ENCODE measurements at regions not wholly inside any gene's neighbourhood (a gene's known extent, or its start where the extent isn't known, plus 50 kb on each side); places are given as distances from the start of the nearest gene placed in this dataset.
"Not testable (repeated sequence)": the region's sequence is repeated elsewhere in the genome, so short reads cannot be mapped to it uniquely, and the experiment has no call there.

DNA sequence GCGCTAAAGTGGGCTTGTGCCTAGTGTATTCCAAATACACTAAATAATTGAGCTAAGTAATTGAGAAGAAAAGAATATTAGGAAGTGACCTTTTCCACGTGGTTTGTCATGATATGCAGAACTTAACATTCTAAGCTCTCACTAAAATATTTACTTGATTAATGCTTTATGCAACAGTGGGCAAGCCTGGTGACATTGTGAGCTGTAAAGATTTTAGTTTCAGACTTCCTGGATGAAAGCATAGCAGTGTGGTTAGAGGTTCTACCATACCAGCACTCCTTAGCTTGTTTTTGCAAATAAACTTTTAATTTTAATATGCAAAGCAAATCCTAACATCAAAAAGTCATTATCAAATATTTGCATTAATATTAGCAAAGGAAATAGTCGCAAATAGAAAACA, 1065.1 kb upstream of the SPRY2 start:
- no peak for DNase-seq (ENCODE audit: low read depth, low spot score)

DNA sequence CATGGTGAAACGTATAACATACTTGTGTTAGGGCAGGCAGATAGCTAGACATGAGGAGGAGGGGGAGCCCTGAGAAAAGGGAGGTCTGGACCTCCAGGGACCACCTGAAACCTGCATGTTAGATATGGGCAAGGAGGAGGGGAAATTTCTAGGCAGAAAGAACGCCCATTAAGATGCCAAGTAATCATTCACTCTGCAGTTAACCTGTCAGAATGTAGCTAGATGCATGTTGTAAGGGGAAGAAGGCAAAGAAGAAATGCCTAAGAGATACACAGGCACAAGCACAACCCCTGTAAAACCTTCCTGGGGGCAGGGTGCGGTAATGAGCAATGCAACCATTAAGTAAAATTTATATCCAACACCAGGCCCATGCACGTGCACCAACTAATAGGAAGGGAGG, 1055.3 kb upstream of the SPRY2 start:
- no peak for DNase-seq (ENCODE audit: low read depth, low spot score)

DNA sequence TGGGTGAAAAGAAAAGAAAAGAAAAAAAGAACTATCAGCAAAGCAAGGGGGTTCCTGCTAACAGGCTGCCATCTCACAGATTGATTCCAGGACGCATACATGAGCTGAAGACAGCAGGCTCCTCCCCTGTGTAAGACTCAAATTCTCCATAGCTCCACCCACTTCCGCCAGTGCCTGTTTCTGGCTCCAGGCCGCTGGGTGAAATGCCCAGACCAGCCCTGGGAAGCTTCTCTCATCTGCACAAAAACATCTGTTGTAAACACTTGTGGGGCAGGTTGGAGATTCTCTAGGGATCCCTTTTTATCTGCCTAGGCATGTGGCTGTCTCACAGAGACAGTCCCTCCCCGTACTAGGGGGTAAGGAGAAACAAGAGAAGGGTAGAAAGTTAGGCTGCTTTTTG, 1054.4 kb upstream of the SPRY2 start:
- no peak for DNase-seq (ENCODE audit: low read depth, low spot score)

DNA sequence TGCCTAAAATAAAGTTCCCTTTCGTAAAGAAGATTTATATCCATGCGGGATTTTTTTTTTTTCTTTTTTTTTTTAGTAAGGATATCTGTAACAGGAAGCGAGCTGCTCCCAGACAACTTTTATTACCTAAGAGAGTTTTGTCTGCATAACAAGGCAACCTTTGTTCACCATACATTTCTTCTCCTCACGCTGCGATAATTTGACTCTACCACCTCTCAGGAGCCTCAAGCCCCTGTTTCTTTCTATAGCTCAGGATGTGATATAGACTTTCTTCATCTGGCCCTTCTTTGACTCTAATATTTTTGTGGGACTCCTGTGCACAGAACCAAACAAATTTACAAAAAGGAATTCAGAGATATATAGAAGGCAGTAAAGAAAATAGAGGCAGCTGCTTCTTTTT, 1053.7 kb upstream of the SPRY2 start:
- DNase-seq (ENCODE audit: low read depth, low spot score), result no peak

DNA sequence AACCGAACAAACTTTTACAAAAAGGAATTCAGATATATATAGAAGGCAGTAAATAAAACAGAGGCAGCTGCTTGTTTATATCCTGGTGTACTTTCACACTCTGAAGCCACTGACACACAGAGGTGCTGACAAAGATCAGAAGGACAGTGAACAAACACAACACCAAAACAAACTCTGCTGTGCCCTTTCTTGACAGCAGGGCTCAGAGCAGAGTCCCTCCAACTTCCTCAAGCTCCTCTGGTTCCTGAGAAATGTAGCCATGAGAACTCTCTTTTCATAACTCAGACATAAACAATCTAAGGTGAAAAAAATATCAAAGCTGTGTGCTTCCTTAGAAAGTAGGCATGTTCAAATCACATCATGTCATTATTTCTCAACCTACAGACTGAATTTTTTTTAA, 1052.8 kb upstream of the SPRY2 start:
- no peak for DNase-seq (ENCODE audit: low read depth, low spot score)

DNA sequence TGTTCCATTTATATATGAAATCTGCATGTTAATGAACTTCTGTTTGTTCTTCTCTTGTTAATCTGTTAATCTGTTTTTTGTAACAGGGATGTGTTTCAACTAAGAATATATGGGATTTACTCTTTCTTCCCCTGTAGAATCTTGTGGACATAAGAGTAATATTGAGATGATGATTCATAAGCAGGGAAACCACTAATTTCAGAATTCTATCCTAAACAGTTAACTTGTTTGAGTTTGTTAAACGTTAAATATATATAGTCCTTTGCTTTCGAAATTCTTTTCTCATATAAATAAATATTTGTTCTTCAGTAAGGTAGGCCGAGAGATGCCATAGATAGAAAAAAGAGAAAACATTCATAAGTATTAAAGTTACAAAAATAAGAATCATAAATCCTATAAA, 1052.2 kb upstream of the SPRY2 start:
- no peak for DNase-seq (ENCODE audit: low read depth, low spot score)

DNA sequence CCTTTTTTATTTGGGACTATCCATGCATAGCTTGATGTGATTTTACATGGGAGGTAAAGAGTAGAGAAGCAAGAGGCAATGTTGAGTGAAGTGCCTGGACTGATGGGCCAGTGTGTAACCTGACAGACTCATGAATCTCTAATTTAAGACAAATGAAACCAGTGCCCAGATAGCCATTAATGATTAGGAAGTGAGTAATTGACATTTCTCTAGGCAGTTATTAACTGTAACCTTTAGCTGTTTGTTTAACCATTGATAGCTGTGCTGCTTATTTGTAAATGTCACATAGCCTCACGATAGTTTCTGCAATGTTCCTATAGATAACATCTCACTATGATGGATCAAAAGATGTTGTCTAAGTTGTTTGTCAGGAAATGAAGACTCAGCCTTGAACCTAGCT, 1047.5 kb upstream of the SPRY2 start:
- no peak for DNase-seq (ENCODE audit: low read depth, low spot score)

DNA sequence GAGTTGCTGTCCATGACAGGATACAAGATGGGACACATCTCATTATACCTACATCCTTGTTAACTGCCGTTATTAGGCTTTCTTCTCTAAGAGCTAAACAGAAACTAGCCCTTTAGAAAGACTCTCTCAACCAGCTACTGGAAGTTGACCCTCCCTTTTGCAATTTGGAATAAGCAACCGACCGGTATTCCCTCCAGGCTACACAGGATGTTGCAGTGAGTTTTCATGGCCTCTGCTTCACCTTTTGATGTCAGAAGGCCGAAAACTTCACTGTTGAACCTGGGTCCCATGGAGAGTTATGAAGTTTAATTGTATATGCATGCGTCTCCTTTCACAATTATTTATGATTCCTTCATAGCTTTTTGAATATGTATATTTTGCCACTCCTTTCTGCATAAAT, 1042.5 kb upstream of the SPRY2 start:
- DNase-seq (ENCODE audit: low read depth, low spot score), result no peak

DNA sequence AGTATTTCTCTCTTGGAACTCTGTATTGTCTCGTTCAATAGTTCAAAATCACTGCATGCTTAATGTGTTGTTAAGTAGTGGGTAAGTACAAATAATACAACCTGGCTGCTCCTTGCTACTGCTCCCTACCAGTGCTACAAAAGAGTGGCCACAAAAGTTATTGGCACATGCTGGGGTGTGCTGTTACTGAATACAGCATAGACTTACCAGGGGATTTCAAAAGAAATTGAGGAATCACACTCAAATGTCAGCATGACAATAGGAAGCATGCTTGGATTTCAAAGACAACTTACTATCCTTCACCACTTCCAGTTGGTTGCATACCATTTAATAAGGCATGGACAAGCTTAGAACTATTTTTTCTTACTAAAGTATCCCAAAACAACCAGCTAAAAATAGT, 1041.3 kb upstream of the SPRY2 start:
- no peak for DNase-seq (ENCODE audit: low read depth, low spot score)

DNA sequence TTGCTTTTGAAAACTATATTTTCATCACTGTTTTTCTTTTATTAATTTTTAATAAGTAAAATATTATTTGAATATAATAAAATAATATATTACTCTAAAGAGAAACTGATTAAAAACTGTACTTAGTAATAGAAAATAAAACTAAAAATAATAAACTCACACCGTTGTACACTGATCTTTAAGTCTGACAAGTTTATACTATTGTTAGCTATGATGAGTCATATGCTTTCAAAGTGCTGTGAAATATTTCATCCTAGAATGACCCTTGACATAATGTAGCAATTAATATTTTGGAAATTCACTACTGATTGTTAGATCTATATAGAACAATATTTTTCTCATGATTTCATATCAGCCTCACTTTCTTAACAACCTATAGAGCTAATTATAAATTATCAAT, 1040.6 kb upstream of the SPRY2 start:
- no peak for DNase-seq (ENCODE audit: low read depth, low spot score)

DNA sequence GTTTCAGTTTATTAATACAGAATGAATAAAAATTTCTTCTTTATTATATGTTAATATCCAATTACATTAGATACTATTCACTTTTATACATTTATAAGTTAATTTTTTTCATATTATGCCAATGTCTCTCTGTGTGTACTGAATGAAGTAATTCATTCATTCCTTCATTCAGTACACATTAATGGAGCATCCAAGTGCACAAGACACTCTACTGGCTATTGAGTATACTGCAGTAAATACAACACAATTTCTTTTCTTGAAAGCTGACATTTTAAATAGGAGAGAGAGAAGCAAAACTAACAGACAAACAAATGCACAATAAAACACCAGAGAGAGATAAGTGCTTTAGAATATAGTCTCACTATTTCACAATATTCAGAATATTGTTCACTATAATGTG, 1038.3 kb upstream of the SPRY2 start:
- DNase-seq (ENCODE audit: low read depth, low spot score), result no peak

DNA sequence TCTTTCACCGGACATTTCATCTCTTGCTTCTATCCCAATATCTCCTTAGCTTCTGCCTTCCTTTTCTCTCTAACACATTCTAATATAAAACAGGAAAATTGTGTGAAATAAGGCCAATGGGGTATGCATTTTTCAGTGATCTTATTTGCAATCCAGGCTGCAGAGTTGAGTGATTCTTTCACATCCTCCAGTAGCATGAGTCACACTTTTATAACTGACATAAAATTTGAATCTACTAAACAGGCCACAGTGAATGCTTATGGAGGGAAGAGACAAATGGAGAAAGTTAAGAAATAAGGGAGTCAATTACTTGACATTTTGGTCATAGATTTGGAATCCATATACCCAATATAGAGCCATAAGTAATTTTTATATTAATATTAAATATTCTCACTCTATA, 1037.0 kb upstream of the SPRY2 start:
- no peak for DNase-seq (ENCODE audit: low read depth, low spot score)

DNA sequence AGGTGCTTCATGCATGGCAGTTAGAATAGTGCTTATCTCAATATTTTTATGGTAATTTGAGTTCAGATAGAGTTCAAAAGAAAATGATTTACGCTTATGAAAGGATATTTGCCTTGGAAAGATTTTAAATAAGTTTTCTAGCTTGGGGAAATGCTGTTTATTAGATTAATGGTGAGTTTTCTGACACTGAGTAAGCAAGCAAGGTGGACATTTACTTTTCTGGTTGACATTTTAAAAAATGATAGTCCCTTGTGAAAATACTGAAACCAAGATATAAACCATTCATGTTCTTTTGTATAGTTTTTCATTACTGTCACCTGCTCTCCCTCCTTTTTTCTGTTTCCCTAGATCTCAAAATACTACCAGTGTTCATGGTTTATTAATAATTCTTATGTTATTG, 1034.8 kb upstream of the SPRY2 start:
- DNase-seq (ENCODE audit: low read depth, low spot score), result no peak

DNA sequence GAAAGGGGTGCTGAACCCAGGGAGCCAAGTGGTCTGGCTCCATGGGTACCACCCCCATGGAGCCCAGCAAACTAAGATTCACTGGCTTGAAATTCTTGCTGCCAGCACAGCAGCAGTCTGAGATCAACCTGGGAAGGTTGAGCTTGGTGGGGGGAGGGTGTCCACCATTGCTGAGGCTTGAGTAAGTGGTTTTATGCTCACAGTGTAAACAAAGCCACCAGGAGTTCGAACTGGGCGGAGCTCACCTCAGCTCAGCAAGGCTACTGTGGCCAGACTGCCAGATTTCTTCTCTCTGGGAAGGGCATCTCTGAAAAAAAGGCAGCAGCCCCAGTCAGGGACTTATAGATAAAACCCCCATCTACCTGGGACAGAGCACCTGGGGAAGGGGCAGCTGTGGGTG, 1021.8 kb upstream of the SPRY2 start:
- DNase-seq (ENCODE audit: low read depth, low spot score), result not testable (repeated sequence)

DNA sequence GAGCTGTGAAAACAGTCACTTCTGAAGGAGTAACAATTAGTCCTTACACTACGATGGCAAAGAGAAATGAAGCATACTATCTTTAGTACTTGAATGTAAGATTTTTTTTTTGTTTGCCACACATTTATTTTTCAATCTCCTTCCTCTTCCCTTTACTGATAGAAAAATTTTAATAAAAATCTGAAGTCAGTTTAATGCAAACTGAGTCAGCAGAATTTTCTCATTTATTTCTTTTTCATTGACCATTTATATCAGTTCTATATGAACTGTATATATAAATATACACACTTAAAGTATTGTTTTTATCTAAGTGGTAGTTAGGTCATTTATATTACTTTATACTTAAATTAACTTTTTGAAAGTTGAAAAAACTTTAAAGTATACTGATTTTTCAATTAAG, 1009.1 kb upstream of the SPRY2 start:
- no peak for DNase-seq (ENCODE audit: low read depth, low spot score)

DNA sequence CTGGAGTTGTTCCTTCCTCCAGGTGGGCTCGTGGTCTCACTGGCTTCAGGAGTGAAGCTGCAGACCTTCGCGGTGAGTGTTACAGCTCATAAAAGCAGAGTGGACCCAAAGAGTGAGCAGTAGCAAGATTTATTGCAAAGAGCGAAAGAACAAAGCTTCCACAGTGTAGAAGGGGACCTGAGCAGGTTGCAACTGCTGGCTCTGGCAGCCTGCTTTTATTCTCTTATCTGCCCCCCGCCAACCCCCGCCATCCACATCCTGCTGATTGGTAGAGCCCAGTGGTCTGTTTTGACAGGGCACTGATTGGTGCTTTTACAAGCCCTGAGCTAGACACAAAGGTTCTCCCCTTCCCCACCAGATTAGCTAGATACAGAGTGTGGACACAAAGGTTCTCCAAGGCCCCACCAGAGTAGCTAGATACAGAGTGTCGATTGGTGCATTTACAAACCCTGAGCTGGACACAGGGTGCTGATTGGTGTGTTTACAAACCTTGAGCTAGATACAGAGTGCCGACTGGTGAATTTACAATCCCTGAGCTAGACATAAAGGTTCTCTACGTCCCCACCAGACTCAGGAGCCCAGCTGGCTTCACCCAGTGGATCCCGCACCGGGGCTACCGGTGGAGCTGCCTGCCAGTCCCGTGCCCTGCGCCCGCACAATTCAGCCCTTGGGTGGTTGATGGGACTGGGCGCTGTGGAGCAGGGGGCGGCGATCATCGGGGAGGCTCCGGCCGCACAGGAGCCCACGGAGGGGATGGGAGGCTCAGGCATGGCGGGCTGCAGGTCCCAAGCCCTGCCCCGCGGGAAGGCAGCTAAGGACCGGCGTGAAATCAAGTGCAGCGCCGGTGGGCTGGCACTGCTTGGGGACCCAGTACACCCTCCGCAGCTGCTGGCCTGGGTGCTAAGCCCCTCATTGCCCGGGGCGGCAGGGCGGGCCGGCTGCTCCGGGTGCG, 999.5 kb upstream of the SPRY2 start:
- not testable (repeated sequence) for DNase-seq (ENCODE audit: low read depth, low spot score)

DNA sequence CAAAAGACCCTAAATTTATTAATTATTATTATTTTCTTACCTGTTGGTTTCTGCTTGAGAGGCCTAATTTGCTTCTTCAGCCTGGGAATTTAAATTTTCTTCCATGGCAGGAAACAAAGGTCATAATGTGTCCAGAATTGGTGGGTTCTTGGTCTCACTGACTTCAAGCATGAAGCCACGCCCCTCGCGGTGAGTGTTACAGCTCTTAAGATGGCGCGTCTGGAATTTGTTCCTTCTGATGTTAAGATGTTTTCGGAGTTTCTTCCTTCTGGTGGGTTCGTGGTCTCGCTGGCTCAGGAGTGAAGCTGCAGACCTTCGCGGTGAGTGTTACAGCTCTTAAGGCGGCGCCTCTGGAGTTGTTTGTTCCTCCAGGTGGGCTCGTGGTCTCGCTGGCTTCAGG, 998.7 kb upstream of the SPRY2 start:
- not testable (repeated sequence) for DNase-seq (ENCODE audit: low read depth, low spot score)

DNA sequence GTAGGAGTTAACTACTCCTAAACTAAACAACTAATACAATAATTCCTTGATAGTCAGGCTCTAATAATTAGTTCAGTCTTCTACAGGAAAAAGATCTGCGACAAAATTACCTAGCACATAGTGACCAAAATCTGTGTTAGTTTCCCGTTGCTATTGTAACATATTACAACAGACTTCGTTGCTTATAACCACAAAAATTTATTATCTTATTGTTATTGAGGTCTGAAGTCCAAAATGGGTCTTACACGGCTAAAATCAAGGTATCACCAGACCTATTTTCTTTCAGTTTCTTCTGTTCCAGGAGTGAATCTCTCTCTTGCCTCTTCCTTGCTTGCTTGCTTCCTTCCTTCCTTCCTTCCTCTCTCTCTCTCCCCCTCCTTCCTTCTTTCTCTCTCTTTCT, 993.6 kb upstream of the SPRY2 start:
- DNase-seq (ENCODE audit: low read depth, low spot score), result no peak

DNA sequence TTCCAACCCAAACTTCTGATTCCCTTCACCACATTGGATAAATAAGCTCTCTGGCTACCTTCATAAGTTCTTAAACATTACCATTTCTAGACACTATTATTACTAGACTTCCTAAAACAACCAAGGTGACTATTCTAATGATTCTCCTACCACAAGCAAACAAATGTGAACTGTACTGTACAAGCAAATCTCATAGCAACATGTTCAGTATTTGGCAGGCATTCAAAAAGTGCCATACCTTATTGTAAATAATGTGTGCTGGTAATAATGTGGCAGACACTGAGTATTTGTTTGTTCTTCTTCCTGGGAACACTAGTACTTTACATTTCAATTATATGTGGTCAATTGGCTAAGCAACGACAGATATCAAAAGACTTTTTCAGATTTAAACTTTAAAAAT, 986.0 kb upstream of the SPRY2 start:
- DNase-seq (ENCODE audit: low read depth, low spot score), result no peak

DNA sequence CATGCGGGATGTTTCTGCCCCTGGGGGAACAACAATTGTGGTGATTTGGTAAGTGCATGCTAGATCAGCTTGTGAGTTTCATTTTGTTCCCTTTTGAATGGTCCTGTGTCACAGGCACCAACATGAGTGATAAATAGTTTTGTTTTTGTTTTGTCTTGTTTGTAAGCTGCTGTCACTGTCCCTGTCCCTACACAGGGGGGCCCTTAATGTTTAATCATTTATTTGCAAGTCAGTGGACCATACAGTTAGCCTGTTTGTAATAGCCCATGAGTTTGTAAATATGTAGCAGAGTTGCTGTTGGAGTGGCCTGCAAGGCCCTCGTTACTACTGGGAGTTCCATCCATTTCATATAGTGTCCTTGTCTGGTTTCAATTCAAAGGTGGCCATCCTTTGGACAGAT, 979.6 kb upstream of the SPRY2 start:
- DNase-seq (ENCODE audit: low read depth, low spot score), result no peak

DNA sequence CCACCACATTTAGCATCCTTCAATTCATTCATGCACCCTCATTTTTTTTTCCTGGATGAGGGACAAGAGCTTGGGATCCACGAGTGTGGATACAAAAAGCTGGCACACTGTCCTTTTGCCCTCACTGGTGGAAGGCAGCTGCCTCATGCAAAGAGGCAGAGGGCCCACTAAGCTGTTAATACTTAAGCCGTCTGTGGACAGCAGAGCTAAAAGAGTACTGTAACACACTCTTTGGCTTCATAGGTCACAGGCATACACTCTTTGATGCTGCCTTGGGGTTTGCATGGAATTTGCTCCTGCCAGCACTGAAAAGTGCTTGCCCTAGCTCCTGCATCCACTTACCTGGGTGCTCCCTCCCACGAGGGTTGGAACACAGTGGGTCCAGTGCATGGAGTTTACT, 978.4 kb upstream of the SPRY2 start:
- DNase-seq (ENCODE audit: low read depth, low spot score), result no peak

DNA sequence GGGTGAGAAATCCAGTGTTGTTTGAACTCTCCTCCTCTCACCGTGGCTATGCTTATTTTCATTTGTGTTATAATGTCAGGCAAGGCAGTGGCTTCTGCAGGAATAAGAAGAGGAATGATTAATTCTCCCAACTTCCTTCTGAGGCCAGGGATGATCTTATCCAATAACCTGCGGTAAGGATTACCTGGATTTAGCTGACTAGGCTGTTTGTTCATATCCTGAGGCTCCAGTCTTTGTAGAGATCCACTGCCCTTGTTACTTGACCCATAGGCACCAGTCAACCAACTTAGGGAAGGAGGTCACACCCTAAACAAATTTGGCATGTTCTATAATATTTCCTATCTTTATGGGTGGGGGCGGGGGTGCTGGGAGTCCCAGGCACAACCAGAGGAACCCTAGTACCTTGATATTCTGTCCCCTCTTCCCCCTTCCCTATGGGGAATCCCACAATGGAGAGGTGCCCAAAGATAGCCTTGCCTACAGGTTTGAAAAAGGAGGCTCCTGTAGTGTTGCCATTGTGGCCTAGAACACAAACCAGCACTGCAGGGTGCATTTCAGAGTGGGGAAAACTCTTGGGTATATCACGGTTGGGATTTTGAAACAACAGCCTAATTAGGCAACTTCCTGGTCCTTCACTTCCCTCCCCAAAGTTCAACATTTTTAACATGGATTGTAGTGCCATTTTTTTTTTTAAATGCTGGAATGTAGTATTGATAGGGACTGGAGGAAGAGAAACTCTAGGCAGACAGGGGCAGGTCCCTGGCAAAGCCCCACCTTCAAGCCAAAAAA, 977.5 kb upstream of the SPRY2 start:
- no peak for DNase-seq (ENCODE audit: low read depth, low spot score)

DNA sequence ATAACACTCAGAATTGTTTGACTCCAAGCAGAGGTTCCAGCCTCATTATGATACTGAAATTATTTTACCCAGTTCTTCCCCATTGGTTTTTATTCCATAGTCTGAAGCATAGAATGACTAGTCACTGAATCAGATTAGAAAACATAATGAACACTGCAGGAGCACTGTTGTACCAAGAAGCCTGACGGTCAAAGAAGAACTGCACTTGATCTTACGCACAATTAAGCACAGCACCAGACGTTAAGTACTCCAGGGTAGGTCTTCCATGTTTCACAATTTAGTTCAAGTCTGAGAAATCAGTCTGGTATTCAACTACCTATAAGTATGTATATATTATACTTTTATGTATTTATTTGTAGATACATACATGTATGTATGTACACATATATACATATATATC, 973.5 kb upstream of the SPRY2 start:
- DNase-seq (ENCODE audit: low read depth, low spot score), result no peak
